ENCODE measurements at regions not wholly inside any gene's neighbourhood (a gene's known extent, or its start where the extent isn't known, plus 50 kb on each side); places are given as distances from the start of the nearest gene placed in this dataset.

DNA sequence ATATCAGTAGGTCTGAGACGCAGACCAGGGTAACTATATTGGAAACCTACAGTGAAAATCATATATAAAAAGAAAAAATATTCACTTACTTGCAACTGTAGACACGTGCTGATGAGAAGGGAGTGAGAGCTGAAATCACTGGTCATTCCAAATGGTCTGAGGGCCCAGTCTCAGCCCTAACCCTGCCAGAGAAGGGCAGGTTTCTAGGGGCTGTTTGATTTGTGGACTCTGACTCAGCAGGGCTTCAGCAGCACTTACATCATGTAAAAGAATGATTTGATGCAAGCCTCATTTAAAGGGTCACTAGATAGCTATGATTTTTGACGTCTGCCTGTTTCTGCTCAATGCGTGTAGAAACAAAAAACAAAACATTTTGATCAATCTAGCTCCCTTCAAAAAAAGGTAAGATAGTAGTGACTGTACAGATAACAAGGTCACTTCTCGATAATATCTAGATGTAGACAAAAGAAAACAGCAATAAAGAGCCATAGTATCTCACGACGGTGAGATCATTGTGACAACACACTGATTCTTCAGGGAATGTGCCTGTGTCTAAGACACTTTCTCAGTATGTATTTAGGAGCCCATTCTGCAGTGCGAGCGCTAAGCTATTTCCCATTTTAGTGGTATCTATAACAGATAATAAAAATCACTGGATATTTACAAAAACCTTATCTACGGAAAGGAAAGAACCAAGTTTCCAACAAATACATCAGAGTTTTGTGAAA, 307.2 kb downstream of the HIVEP2 start:
- ChIA-PET POLR2A (no interaction called here), CTCF (no interaction called here)
- TF ChIP-seq ELF4 (IDR thresholded peaks at IDR 0.05) = no peak
- TF ChIP-seq NFRKB (IDR thresholded peaks at IDR 0.05) = no peak
- no peak for TF ChIP-seq BHLHE40 (IDR thresholded peaks at IDR 0.05; ENCODE audit: borderline replicate concordance)
- TF ChIP-seq SUZ12 (IDR thresholded peaks at IDR 0.05) = no peak
- TF ChIP-seq FOXA1 (IDR thresholded peaks at IDR 0.05) = no peak
- TF ChIP-seq CTBP1 (IDR thresholded peaks at IDR 0.05; ENCODE audit: borderline replicate concordance) = no peak
- TF ChIP-seq LEF1 (IDR thresholded peaks at IDR 0.05; ENCODE audit: borderline replicate concordance) = no peak
- no peak for TF ChIP-seq TARDBP (IDR thresholded peaks at IDR 0.05)
- no peak for TF ChIP-seq L3MBTL2 (conservative IDR thresholded peaks at IDR 0.05)
- no peak for TF ChIP-seq FOXM1 (IDR thresholded peaks at IDR 0.05; ENCODE audit: borderline replicate concordance)
- TF ChIP-seq HDGF (IDR thresholded peaks at IDR 0.05; ENCODE audit: borderline replicate concordance) = no peak
- DNase-seq (ENCODE audit: extremely low spot score) = no peak

DNA sequence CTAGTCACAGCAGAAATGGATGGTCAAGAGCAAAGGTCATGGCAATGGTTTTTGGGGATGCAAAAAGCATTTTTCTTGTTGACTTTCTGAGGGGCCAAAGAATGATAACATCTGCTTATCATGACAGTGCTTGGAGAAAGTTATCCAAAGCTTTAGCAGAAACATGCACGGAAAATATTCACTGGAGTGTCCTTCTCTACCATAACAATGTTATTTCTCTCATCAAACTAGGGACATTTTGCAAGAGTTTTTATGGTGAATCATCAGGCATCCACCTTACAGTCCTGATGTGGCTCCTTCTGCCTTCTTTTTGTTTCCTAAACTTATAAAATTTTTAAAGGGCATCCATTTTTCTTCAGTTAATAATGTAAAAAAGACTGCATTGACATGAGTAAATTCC, 302.3 kb downstream of the HIVEP2 start:
- POLR2A ChIA-PET = no interaction called here

DNA sequence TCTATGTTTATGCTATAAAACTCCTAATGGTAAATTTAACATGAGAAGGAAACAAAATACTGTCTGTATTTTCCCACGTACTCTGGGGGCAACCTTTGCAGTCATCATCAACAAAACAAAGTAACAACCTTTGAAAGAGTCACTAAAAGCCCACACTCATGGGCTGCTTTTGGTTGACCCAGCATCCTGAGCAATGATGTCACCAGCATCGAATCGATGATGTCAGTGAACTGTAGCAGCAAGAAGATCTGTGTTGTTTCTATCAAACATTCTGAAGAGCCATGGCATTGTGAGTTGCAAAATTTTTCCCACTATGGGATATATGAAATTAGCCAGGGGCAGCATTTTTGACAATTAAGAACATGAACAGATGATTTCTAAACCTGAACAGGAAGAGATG, 300.1 kb downstream of the HIVEP2 start:
- POLR2A ChIA-PET = no interaction called here
- DNase-seq (ENCODE audit: extremely low spot score) = no peak
- TF ChIP-seq ELF4 (IDR thresholded peaks at IDR 0.05) (no peak), HDGF (IDR thresholded peaks at IDR 0.05; ENCODE audit: borderline replicate concordance) (no peak), FOXA1 (IDR thresholded peaks at IDR 0.05) (no peak), FOXM1 (IDR thresholded peaks at IDR 0.05; ENCODE audit: borderline replicate concordance) (no peak), L3MBTL2 (conservative IDR thresholded peaks at IDR 0.05) (no peak)
- TF ChIP-seq, protein P1, sequence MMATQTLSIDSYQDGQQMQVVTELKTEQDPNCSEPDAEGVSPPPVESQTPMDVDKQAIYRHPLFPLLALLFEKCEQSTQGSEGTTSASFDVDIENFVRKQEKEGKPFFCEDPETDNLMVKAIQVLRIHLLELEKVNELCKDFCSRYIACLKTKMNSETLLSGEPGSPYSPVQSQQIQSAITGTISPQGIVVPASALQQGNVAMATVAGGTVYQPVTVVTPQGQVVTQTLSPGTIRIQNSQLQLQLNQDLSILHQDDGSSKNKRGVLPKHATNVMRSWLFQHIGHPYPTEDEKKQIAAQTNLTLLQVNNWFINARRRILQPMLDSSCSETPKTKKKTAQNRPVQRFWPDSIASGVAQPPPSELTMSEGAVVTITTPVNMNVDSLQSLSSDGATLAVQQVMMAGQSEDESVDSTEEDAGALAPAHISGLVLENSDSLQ (IDR thresholded peaks at IDR 0.05) = no peak
- CTCF ChIA-PET = no interaction called here

More for the DNA sequence above, 302.3 kb downstream of the HIVEP2 start:
- DNase-seq (ENCODE audit: extremely low spot score) = no peak
- CTCF ChIA-PET = no interaction called here
- TF ChIP-seq FOXM1 (IDR thresholded peaks at IDR 0.05; ENCODE audit: borderline replicate concordance) (no peak), SP1 (IDR thresholded peaks at IDR 0.05) (no peak), TARDBP (IDR thresholded peaks at IDR 0.05) (no peak), HDGF (IDR thresholded peaks at IDR 0.05; ENCODE audit: borderline replicate concordance) (no peak), NFRKB (IDR thresholded peaks at IDR 0.05) (no peak), SUZ12 (IDR thresholded peaks at IDR 0.05) (no peak), ARNT (IDR thresholded peaks at IDR 0.05) (no peak), FOXK2 (IDR thresholded peaks at IDR 0.05) (no peak), ELF4 (IDR thresholded peaks at IDR 0.05) (no peak), L3MBTL2 (conservative IDR thresholded peaks at IDR 0.05) (no peak), FOXA1 (IDR thresholded peaks at IDR 0.05) (no peak), ZNF384 (IDR thresholded peaks at IDR 0.05) (no peak), LEF1 (IDR thresholded peaks at IDR 0.05; ENCODE audit: borderline replicate concordance) (no peak), CTBP1 (IDR thresholded peaks at IDR 0.05; ENCODE audit: borderline replicate concordance) (no peak), BHLHE40 (IDR thresholded peaks at IDR 0.05; ENCODE audit: borderline replicate concordance) (no peak)
- TF ChIP-seq, protein P1 (IDR thresholded peaks at IDR 0.05) = no peak

DNA sequence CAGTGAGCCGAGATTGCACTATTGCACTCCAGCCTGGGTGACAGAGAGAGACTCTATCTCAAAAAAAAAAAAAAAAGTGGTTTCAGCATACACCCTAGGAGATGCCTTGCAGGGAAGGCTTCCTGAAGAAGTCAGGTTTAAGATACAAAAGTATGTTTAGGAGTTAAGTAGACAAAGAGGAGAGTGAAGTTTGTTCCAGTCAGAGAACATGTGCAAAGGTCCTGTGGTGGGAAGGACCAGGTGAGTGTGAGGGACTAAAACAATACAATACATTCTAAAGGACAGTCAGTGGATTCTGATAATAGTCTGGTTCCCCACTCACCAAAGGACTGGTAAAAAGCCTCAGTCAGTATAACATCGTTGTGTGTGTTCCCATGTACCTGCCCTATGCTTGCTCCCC, 299.3 kb downstream of the HIVEP2 start:
- TF ChIP-seq NFRKB (IDR thresholded peaks at IDR 0.05) (no peak), FOXM1 (IDR thresholded peaks at IDR 0.05; ENCODE audit: borderline replicate concordance) (no peak), L3MBTL2 (conservative IDR thresholded peaks at IDR 0.05) (no peak), FOXK2 (IDR thresholded peaks at IDR 0.05) (no peak), LEF1 (IDR thresholded peaks at IDR 0.05; ENCODE audit: borderline replicate concordance) (no peak), SP1 (IDR thresholded peaks at IDR 0.05) (no peak), ELF4 (IDR thresholded peaks at IDR 0.05) (no peak), FOXA1 (IDR thresholded peaks at IDR 0.05) (no peak)
- DNase-seq (ENCODE audit: extremely low spot score) = no peak
- CTCF ChIA-PET = no interaction called here
- POLR2A ChIA-PET = no interaction called here

DNA sequence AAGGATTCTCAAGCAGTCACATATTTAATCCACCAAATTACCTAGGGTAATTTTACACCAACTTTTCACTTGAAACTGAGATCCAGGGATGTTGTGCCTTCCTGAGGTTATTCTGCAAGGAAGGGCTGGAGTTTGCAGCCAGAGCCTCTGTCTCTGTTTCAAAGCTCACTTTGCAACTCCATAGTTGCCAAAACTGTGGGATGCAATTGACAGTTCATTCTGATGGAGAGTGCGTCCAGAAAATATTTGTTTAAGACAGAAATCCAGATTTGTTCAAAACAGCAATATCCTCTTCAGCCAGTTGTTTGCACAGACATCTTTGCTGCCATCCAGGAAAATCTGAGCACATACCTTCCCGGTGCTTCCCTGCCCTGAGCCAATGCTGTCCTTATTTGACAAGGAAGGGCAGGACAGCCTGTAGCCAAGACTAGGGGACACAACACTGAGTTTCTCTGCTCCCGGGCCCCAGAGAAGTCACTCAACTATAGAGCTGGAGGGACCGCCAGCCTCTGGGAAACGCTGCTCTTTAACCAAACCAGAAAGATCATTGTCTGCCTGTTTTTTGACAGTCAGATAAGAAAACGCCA, 297.4 kb downstream of the HIVEP2 start:
- TF ChIP-seq SP1 (IDR thresholded peaks at IDR 0.05) (no peak), CTBP1 (IDR thresholded peaks at IDR 0.05; ENCODE audit: borderline replicate concordance) (no peak)
- ChIA-PET POLR2A (no interaction called here), CTCF (no interaction called here)
- DNase-seq (ENCODE audit: extremely low spot score) = no peak

DNA sequence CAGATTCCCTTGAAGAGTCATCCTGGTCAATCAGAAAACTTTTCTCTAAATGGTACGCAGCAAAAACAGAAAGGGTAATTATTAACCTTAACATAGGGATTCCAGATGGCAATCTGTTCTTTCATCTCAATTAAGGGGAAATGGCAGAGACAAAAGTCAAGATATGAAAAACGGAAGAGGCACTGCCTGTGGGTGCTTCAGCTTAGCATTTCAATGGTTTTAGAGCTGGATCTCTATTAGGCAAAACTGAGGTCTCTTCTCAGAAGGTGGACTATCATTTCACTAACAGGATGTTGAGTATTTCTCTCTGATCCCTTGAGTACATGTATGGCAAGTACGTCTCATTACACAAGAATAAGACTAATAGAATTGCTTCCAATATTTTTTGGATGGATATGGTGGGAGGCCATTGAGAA, 296.9 kb downstream of the HIVEP2 start:
- ChIA-PET POLR2A (no interaction called here), CTCF (no interaction called here)
- DNase-seq (ENCODE audit: extremely low spot score) = no peak
- TF ChIP-seq LEF1 (IDR thresholded peaks at IDR 0.05; ENCODE audit: borderline replicate concordance) = no peak
- no peak for TF ChIP-seq CTBP1 (IDR thresholded peaks at IDR 0.05; ENCODE audit: borderline replicate concordance)
- TF ChIP-seq HDGF (IDR thresholded peaks at IDR 0.05; ENCODE audit: borderline replicate concordance) = no peak
- no peak for TF ChIP-seq TARDBP (IDR thresholded peaks at IDR 0.05)
- TF ChIP-seq BHLHE40 (IDR thresholded peaks at IDR 0.05; ENCODE audit: borderline replicate concordance) = no peak
- no peak for TF ChIP-seq ARNT (IDR thresholded peaks at IDR 0.05)
- no peak for TF ChIP-seq ELF4 (IDR thresholded peaks at IDR 0.05)
- no peak for TF ChIP-seq SUZ12 (IDR thresholded peaks at IDR 0.05)
- TF ChIP-seq FOXK2 (IDR thresholded peaks at IDR 0.05) = no peak
- TF ChIP-seq FOXM1 (IDR thresholded peaks at IDR 0.05; ENCODE audit: borderline replicate concordance) = no peak
- TF ChIP-seq NFRKB (IDR thresholded peaks at IDR 0.05) = no peak
- TF ChIP-seq, protein P1 (IDR thresholded peaks at IDR 0.05) = no peak
- TF ChIP-seq L3MBTL2 (conservative IDR thresholded peaks at IDR 0.05) = no peak
- no peak for TF ChIP-seq SP1 (IDR thresholded peaks at IDR 0.05)

All from HEK293T (cell line).